ENCODE measurements at regions not wholly inside any gene's neighbourhood (a gene's known extent, or its start where the extent isn't known, plus 50 kb on each side); places are given as distances from the start of the nearest gene placed in this dataset.

GRCh38 chr5:120866997-120867396 lies 402.9 kb downstream of the PRR16 start:
- H3K4me3 ChIP-seq (ENCODE audit: low read length in 2 of 2): no peak overlapping the region
- no peaks in the 10 kb centered on the region for H3K36me3 ChIP-seq (ENCODE audit: control insufficient read depth in 2 of 2, insufficient read depth in 2 of 2, low read length in 2 of 2)
- H3K9me3 ChIP-seq (ENCODE audit: control insufficient read depth in 2 of 2, low read length in 2 of 2): no peaks in the 10 kb centered on the region
- no peak overlapping the region for H3K9ac ChIP-seq (ENCODE audit: low read length in 2 of 2)
- no peaks in the 10 kb centered on the region for H3K4me1 ChIP-seq (ENCODE audit: control insufficient read depth, insufficient read depth, low read length)
- no peaks in the 10 kb centered on the region for H3K27me3 ChIP-seq (ENCODE audit: control insufficient read depth in 1 of 2, insufficient read depth in 2 of 2, low read length in 2 of 2)
- no peak overlapping the region for H3K27ac ChIP-seq (ENCODE audit: low read length)

DNA sequence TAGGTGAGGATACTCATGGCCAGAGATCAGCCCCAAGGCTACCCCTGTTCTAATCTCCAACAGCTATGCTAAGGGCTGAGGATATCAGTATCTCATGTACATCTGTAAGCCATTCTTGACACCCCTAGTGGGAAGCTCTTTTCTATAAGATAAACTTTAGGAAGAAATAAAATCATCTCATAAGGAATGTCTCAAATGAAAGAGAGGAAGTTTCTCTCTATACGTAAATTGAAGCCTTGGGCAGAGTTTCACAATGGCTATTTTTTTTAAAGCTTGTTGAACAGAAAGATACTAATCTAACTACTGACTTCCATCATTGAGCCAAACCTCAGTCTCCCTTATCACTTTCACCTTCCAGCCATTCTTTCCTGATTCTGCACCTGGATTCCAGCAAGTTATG lies 405.7 kb downstream of the PRR16 start:
- no peaks in the 10 kb centered on the region for H3K36me3 ChIP-seq (ENCODE audit: control insufficient read depth in 2 of 2, insufficient read depth in 2 of 2, low read length in 2 of 2)
- H3K4me3 ChIP-seq (ENCODE audit: low read length in 2 of 2): no peak overlapping the region
- H3K27ac ChIP-seq (ENCODE audit: low read length): no peak overlapping the region
- no peaks in the 10 kb centered on the region for H3K27me3 ChIP-seq (ENCODE audit: control insufficient read depth in 1 of 2, insufficient read depth in 2 of 2, low read length in 2 of 2)
- no peaks in the 10 kb centered on the region for H3K4me1 ChIP-seq (ENCODE audit: control insufficient read depth, insufficient read depth, low read length)
- no peaks in the 10 kb centered on the region for H3K9me3 ChIP-seq (ENCODE audit: control insufficient read depth in 2 of 2, low read length in 2 of 2)
- H3K9ac ChIP-seq (ENCODE audit: low read length in 2 of 2): no peak overlapping the region

DNA sequence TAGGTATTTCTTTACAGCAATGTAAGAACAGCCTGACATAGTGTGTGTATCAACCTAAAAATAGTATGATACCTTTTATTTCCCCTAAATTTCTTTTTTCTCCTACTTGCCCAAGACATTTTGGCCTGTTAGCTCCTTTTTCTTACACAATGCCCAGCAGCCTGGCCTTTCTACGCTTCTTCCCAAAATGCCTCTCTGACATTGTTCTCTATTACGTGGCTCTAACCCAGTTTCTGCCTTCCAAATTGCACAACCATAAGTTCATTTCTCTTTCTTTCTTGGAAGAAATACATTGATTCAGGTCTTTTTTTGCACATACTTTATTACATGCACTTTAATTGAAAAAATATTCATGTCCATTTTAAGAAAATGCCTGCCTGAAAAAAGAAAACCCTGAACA lies 408.2 kb downstream of the PRR16 start:
- H3K27ac ChIP-seq (ENCODE audit: low read length): no peak overlapping the region
- no peaks in the 10 kb centered on the region for H3K36me3 ChIP-seq (ENCODE audit: control insufficient read depth in 2 of 2, insufficient read depth in 2 of 2, low read length in 2 of 2)
- no peaks in the 10 kb centered on the region for H3K9me3 ChIP-seq (ENCODE audit: control insufficient read depth in 2 of 2, low read length in 2 of 2)
- no peak overlapping the region for H3K4me3 ChIP-seq (ENCODE audit: low read length in 2 of 2)
- no peak overlapping the region for H3K9ac ChIP-seq (ENCODE audit: low read length in 2 of 2)
- H3K27me3 ChIP-seq (ENCODE audit: control insufficient read depth in 1 of 2, insufficient read depth in 2 of 2, low read length in 2 of 2): no peaks in the 10 kb centered on the region
- no peaks in the 10 kb centered on the region for H3K4me1 ChIP-seq (ENCODE audit: control insufficient read depth, insufficient read depth, low read length)

DNA sequence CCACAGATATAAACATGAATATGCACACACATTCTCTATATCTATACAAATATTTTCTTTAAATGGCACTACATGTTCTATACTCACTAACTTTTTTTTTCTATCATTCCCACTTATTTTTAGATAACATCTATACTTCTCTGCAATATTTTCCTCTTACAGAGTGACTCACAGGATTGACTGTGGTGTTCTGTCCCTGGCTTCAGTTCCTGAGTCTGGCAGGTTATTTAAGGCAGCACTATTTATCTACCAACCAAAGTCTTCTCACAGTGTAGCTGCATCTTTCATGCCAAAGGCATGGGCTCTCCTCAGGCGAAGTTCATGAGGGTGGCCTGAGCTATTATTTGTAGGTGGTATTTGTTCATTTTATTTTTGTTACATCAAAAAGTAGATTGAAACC lies 409.0 kb downstream of the PRR16 start:
- Histone ChIP-seq H3K27ac (ENCODE audit: low read length) (no peak overlapping the region), H3K9me3 (ENCODE audit: control insufficient read depth in 2 of 2, low read length in 2 of 2) (no peaks in the 10 kb centered on the region), H3K4me3 (ENCODE audit: low read length in 2 of 2) (no peak overlapping the region), H3K9ac (ENCODE audit: low read length in 2 of 2) (no peak overlapping the region), H3K36me3 (ENCODE audit: control insufficient read depth in 2 of 2, insufficient read depth in 2 of 2, low read length in 2 of 2) (no peaks in the 10 kb centered on the region), H3K4me1 (ENCODE audit: control insufficient read depth, insufficient read depth, low read length) (no peaks in the 10 kb centered on the region), H3K27me3 (ENCODE audit: control insufficient read depth in 1 of 2, insufficient read depth in 2 of 2, low read length in 2 of 2) (no peaks in the 10 kb centered on the region)

DNA sequence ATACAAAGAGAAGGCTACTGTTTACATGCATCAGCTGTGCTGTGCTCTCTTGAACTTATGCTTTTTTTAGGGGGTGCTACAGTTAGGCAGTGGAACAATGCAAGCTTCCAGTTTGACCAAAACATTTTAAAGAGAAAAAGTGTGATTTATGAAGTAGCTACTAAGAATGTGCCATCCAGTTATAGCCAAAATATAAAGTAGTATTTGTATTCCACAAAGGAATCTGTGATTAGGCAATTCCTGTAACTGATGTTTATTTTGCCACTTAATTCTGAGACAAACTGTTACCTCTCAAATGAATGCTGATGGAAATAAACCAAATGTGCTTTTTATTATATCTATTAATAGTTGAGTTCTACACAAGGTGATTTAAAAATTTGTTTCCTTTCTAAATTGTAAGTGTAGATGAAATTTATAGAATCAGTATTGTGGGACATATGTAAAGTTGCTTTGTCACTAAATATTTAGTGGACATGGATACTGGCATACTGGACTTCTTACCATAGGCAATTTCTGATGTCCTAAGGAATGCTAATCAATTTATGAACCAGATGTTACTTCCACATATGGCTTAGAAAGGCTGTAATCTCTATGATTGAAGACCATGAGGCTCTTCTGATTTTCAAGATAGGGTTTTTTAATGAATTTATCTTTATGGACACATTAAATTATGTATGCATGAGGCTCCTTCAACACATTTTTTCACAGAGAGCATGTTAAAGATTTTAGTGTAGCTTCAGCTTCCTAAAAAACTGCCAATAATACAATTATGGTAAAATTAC lies 410.2 kb downstream of the PRR16 start:
- Histone ChIP-seq H3K36me3 (ENCODE audit: control insufficient read depth in 2 of 2, insufficient read depth in 2 of 2, low read length in 2 of 2) (no peaks in the 10 kb centered on the region), H3K27me3 (ENCODE audit: control insufficient read depth in 1 of 2, insufficient read depth in 2 of 2, low read length in 2 of 2) (no peaks in the 10 kb centered on the region), H3K4me1 (ENCODE audit: control insufficient read depth, insufficient read depth, low read length) (no peaks in the 10 kb centered on the region), H3K9me3 (ENCODE audit: control insufficient read depth in 2 of 2, low read length in 2 of 2) (no peaks in the 10 kb centered on the region), H3K27ac (ENCODE audit: low read length) (no peak overlapping the region), H3K4me3 (ENCODE audit: low read length in 2 of 2) (no peak overlapping the region), H3K9ac (ENCODE audit: low read length in 2 of 2) (no peak overlapping the region)

GRCh38 chr5:120882038-120882775 lies 418.1 kb downstream of the PRR16 start:
- Histone ChIP-seq H3K9ac (ENCODE audit: low read length in 2 of 2) (no peak overlapping the region), H3K9me3 (ENCODE audit: control insufficient read depth in 2 of 2, low read length in 2 of 2) (no peaks in the 10 kb centered on the region), H3K4me1 (ENCODE audit: control insufficient read depth, insufficient read depth, low read length) (no peaks in the 10 kb centered on the region), H3K27ac (ENCODE audit: low read length) (no peak overlapping the region), H3K36me3 (ENCODE audit: control insufficient read depth in 2 of 2, insufficient read depth in 2 of 2, low read length in 2 of 2) (no peaks in the 10 kb centered on the region), H3K4me3 (ENCODE audit: low read length in 2 of 2) (no peak overlapping the region), H3K27me3 (ENCODE audit: control insufficient read depth in 1 of 2, insufficient read depth in 2 of 2, low read length in 2 of 2) (no peaks in the 10 kb centered on the region)

DNA sequence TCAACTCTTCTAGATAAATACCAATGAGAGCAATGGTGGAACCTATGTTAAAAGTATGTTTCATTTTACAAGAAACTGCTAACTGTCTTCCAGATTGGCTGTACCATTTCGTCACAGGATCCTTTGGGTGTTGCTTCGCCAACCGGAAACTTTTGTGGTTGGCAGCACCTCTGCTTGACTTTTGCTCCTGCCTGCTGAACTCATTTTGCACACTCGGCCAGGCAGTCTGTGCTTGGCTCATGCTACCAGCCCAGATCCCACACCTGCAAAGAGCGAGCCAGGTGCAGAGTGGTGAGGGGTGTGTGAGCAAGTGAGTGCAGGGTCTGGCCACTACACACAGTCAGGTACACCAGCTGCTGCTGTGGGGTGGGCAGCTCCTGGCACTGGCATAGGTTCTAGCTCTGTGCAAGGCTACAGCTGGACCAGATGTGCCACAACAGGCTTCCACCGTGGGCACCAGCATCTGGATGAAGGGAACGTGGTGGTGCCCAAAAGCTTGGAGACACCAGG lies 422.3 kb downstream of the PRR16 start:
- no peaks in the 10 kb centered on the region for H3K4me1 ChIP-seq (ENCODE audit: control insufficient read depth, insufficient read depth, low read length)
- no peaks in the 10 kb centered on the region for H3K27me3 ChIP-seq (ENCODE audit: control insufficient read depth in 1 of 2, insufficient read depth in 2 of 2, low read length in 2 of 2)
- H3K9ac ChIP-seq (ENCODE audit: low read length in 2 of 2): no peak overlapping the region
- H3K4me3 ChIP-seq (ENCODE audit: low read length in 2 of 2): no peak overlapping the region
- H3K9me3 ChIP-seq (ENCODE audit: control insufficient read depth in 2 of 2, low read length in 2 of 2): no peaks in the 10 kb centered on the region
- H3K27ac ChIP-seq (ENCODE audit: low read length): no peak overlapping the region
- H3K36me3 ChIP-seq (ENCODE audit: control insufficient read depth in 2 of 2, insufficient read depth in 2 of 2, low read length in 2 of 2): no peaks in the 10 kb centered on the region

- Histone ChIP-seq H3K9ac (ENCODE audit: low read length in 2 of 2) (no peak overlapping the region), H3K27me3 (ENCODE audit: control insufficient read depth in 1 of 2, insufficient read depth in 2 of 2, low read length in 2 of 2) (no peaks in the 10 kb centered on the region), H3K27ac (ENCODE audit: low read length) (no peak overlapping the region), H3K9me3 (ENCODE audit: control insufficient read depth in 2 of 2, low read length in 2 of 2) (no peaks in the 10 kb centered on the region), H3K4me1 (ENCODE audit: control insufficient read depth, insufficient read depth, low read length) (no peaks in the 10 kb centered on the region), H3K36me3 (ENCODE audit: control insufficient read depth in 2 of 2, insufficient read depth in 2 of 2, low read length in 2 of 2) (no peaks in the 10 kb centered on the region), H3K4me3 (ENCODE audit: low read length in 2 of 2) (no peak overlapping the region)
Observed at GRCh38 chr5:120895660-120896059, 431.6 kb downstream of the PRR16 start.

- Histone ChIP-seq H3K27ac (ENCODE audit: low read length) (no peak overlapping the region), H3K36me3 (ENCODE audit: control insufficient read depth in 2 of 2, insufficient read depth in 2 of 2, low read length in 2 of 2) (no peaks in the 10 kb centered on the region), H3K9ac (ENCODE audit: low read length in 2 of 2) (no peak overlapping the region), H3K4me1 (ENCODE audit: control insufficient read depth, insufficient read depth, low read length) (no peaks in the 10 kb centered on the region), H3K27me3 (ENCODE audit: control insufficient read depth in 1 of 2, insufficient read depth in 2 of 2, low read length in 2 of 2) (no peaks in the 10 kb centered on the region), H3K4me3 (ENCODE audit: low read length in 2 of 2) (no peak overlapping the region), H3K9me3 (ENCODE audit: control insufficient read depth in 2 of 2, low read length in 2 of 2) (no peaks in the 10 kb centered on the region)
Observed at GRCh38 chr5:120901199-120901598, 437.1 kb downstream of the PRR16 start.

DNA sequence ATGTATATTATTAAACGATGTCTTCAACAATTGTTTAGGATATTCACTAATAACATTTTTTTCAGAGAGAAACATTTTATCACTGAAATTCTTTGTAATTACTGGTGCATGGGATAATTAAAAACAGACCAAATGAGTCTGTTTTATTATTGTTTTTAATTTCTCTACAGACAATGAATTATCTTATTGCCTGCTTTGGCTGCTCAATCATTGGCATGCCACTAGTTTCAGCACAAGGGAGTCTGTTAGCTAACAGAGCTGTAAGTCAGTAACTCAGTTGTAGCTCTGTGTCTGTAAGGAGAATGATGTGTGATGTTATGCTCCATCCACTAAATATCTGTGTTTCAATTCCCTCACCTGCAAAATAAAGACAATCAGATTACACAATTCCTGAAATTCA lies 443.9 kb downstream of the PRR16 start:
- H3K9ac ChIP-seq (ENCODE audit: low read length in 2 of 2): no peak overlapping the region
- H3K4me1 ChIP-seq (ENCODE audit: control insufficient read depth, insufficient read depth, low read length): no peaks in the 10 kb centered on the region
- H3K9me3 ChIP-seq (ENCODE audit: control insufficient read depth in 2 of 2, low read length in 2 of 2): no peaks in the 10 kb centered on the region
- H3K27me3 ChIP-seq (ENCODE audit: control insufficient read depth in 1 of 2, insufficient read depth in 2 of 2, low read length in 2 of 2): no peaks in the 10 kb centered on the region
- no peaks in the 10 kb centered on the region for H3K36me3 ChIP-seq (ENCODE audit: control insufficient read depth in 2 of 2, insufficient read depth in 2 of 2, low read length in 2 of 2)
- H3K4me3 ChIP-seq (ENCODE audit: low read length in 2 of 2): no peak overlapping the region
- H3K27ac ChIP-seq (ENCODE audit: low read length): no peak overlapping the region

DNA sequence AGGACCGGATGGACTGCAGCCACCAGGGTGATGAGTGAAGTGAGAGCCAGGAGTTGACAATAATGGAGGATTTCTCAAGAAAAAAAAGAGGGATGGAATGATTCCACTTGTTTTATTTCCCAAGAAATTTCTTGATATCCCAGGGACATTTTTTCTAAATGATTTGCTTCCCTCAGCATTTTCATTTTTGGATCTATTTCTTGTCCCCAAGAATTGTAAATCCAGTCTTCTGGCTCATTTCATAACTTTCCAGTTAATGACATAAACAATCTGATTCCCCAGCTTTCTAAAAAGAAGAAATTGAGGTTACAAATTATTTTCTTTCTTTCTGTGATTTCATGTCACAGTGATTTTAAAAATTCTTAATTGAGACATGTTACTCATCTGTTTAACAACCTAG lies 446.5 kb downstream of the PRR16 start:
- Histone ChIP-seq H3K4me3 (ENCODE audit: low read length in 2 of 2) (no peak overlapping the region), H3K36me3 (ENCODE audit: control insufficient read depth in 2 of 2, insufficient read depth in 2 of 2, low read length in 2 of 2) (no peaks in the 10 kb centered on the region), H3K27ac (ENCODE audit: low read length) (no peak overlapping the region), H3K9ac (ENCODE audit: low read length in 2 of 2) (no peak overlapping the region), H3K9me3 (ENCODE audit: control insufficient read depth in 2 of 2, low read length in 2 of 2) (no peaks in the 10 kb centered on the region), H3K4me1 (ENCODE audit: control insufficient read depth, insufficient read depth, low read length) (no peaks in the 10 kb centered on the region), H3K27me3 (ENCODE audit: control insufficient read depth in 1 of 2, insufficient read depth in 2 of 2, low read length in 2 of 2) (no peaks in the 10 kb centered on the region)
